IPS-15b (cell line): ENCODE measurements at regions not wholly inside any gene's neighbourhood (a gene's known extent, or its start where the extent isn't known, plus 50 kb on each side); places are given as distances from the start of the nearest gene placed in this dataset.

ENCODE experiments used
- H3K27me3 ChIP-seq: one replicate; pipeline ENCODE4 v1.6.1; 2013; ENCODE audit warnings: low read length; ENCODE audit not compliant: control insufficient read depth, insufficient read depth
- H3K36me3 ChIP-seq: one replicate; pipeline ENCODE4 v1.6.1; 2013; ENCODE audit warnings: low read length; ENCODE audit not compliant: control insufficient read depth, insufficient read depth
- H3K4me1 ChIP-seq: one replicate; pipeline ENCODE4 v1.6.1; 2013; ENCODE audit warnings: mild to moderate bottlenecking, low read length; ENCODE audit not compliant: control insufficient read depth, insufficient read depth
- H3K4me3 ChIP-seq: one replicate; pipeline ENCODE4 v1.5.1; 2013; ENCODE audit warnings: low read depth, low read length
- H3K9ac ChIP-seq: one replicate; pipeline ENCODE4 v1.6.1; 2013; ENCODE audit warnings: low read depth, mild to moderate bottlenecking, low read length
- H3K9me3 ChIP-seq: one replicate; pipeline ENCODE4 v1.6.1; 2013; ENCODE audit warnings: mild to moderate bottlenecking, low read length; ENCODE audit not compliant: control insufficient read depth, insufficient read depth

- Histone ChIP-seq H3K36me3 (no peaks in the 10 kb centered on the region), H3K4me3 (no peak overlapping the region), H3K27me3 (no peaks in the 10 kb centered on the region), H3K4me1 (no peaks in the 10 kb centered on the region), H3K9ac (no peak overlapping the region), H3K9me3 (no peaks in the 10 kb centered on the region)
These were observed 534.5 kb downstream of the KCTD12 start for GRCh38 chr13:76351541-76352229.

GRCh38 chr13:76350399-76350798, 535.8 kb downstream of the KCTD12 start:
- no peak overlapping the region for H3K4me3 ChIP-seq
- H3K9ac ChIP-seq = no peak overlapping the region
- no peaks in the 10 kb centered on the region for H3K4me1 ChIP-seq
- no peaks in the 10 kb centered on the region for H3K9me3 ChIP-seq
- no peaks in the 10 kb centered on the region for H3K27me3 ChIP-seq
- H3K36me3 ChIP-seq = no peaks in the 10 kb centered on the region

DNA sequence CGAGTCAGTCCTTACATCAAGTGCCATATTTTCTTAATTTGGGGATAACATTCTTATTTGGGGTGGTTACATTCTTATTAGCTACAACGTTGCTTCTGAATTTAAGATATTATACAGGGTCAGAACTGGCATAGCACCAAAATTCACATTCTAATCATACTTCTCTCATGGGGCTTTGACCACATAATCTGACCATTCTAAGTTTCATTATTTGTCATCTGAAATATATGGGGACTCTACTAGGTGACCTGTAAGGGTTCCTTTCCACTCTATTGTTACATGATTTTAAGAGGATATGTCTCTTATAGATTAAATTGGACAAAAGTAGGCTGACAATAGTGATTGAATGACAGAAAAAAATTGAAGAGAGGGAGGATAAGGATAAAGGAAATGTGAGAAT, 536.5 kb downstream of the KCTD12 start:
- Histone ChIP-seq H3K36me3 (no peaks in the 10 kb centered on the region), H3K9me3 (no peaks in the 10 kb centered on the region), H3K4me1 (no peaks in the 10 kb centered on the region), H3K9ac (no peak overlapping the region), H3K27me3 (no peaks in the 10 kb centered on the region), H3K4me3 (no peak overlapping the region)

DNA sequence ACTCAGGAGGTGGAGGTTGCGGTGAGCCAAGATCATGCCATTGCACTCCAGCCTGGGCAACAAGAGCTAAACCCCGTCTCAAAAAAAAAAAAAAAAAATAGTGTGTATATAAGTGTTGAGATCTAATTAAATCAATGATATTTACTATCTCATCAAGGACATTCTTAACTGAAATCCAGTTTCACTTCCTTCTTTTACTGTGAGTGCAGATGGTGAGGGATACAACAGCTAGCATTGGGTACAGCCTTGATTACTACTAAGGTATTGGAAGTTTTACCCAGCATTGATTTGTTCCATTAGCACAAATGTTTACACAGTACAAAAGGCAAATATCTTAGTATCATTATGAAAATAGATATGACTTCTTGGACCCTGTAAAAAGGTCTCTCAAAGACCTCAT, 546.6 kb downstream of the KCTD12 start:
- Histone ChIP-seq H3K27me3 (peaks cover 57% of the 10 kb centered on the region), H3K9me3 (no peaks in the 10 kb centered on the region), H3K36me3 (no peaks in the 10 kb centered on the region), H3K9ac (no peak overlapping the region), H3K4me3 (no peak overlapping the region), H3K4me1 (peaks cover 3% of the 10 kb centered on the region)

- Histone ChIP-seq H3K27me3 (peaks cover 72% of the 10 kb centered on the region), H3K9me3 (no peaks in the 10 kb centered on the region), H3K4me3 (no peak overlapping the region), H3K4me1 (peaks cover 3% of the 10 kb centered on the region), H3K36me3 (no peaks in the 10 kb centered on the region), H3K9ac (no peak overlapping the region)
These were observed 548.2 kb downstream of the KCTD12 start for GRCh38 chr13:76338003-76338402.

GRCh38 chr13:76336889-76337844, 549.0 kb downstream of the KCTD12 start:
- no peak overlapping the region for H3K9ac ChIP-seq
- no peaks in the 10 kb centered on the region for H3K36me3 ChIP-seq
- peaks cover 80% of the 10 kb centered on the region for H3K27me3 ChIP-seq

GRCh38 chr13:76335463-76335862, 550.7 kb downstream of the KCTD12 start:
- H3K4me3 ChIP-seq = no peak overlapping the region
- H3K4me1 ChIP-seq = peaks cover 3% of the 10 kb centered on the region
- H3K9me3 ChIP-seq = no peaks in the 10 kb centered on the region
- H3K27me3 ChIP-seq = peaks cover 75% of the 10 kb centered on the region
- H3K36me3 ChIP-seq = no peaks in the 10 kb centered on the region
- no peak overlapping the region for H3K9ac ChIP-seq

More at GRCh38 chr13:76336889-76337844, 549.0 kb downstream of the KCTD12 start:
- peaks cover 3% of the 10 kb centered on the region for H3K4me1 ChIP-seq
- H3K4me3 ChIP-seq = no peak overlapping the region
- H3K9me3 ChIP-seq = no peaks in the 10 kb centered on the region

- no peaks in the 10 kb centered on the region for H3K9me3 ChIP-seq
- no peaks in the 10 kb centered on the region for H3K36me3 ChIP-seq
- peaks cover 46% of the 10 kb centered on the region for H3K27me3 ChIP-seq
- no peak overlapping the region for H3K4me3 ChIP-seq
- no peaks in the 10 kb centered on the region for H3K4me1 ChIP-seq
- H3K9ac ChIP-seq = no peak overlapping the region
These were observed 554.1 kb downstream of the KCTD12 start for GRCh38 chr13:76331943-76332712.

GRCh38 chr13:76330761-76331160, 555.4 kb downstream of the KCTD12 start:
- Histone ChIP-seq H3K4me3 (no peak overlapping the region), H3K9ac (no peak overlapping the region), H3K9me3 (no peaks in the 10 kb centered on the region), H3K36me3 (no peaks in the 10 kb centered on the region), H3K4me1 (no peaks in the 10 kb centered on the region), H3K27me3 (peaks cover 34% of the 10 kb centered on the region)

- H3K4me3 ChIP-seq = no peak overlapping the region
- peaks cover 26% of the 10 kb centered on the region for H3K27me3 ChIP-seq
These were observed 556.2 kb downstream of the KCTD12 start for GRCh38 chr13:76329866-76330580.

GRCh38 chr13:76329004-76329403, 557.2 kb downstream of the KCTD12 start:
- Histone ChIP-seq H3K36me3 (no peaks in the 10 kb centered on the region), H3K4me3 (no peak overlapping the region), H3K27me3 (peaks cover 16% of the 10 kb centered on the region), H3K4me1 (no peaks in the 10 kb centered on the region), H3K9ac (no peak overlapping the region), H3K9me3 (no peaks in the 10 kb centered on the region)

More at GRCh38 chr13:76329866-76330580, 556.2 kb downstream of the KCTD12 start:
- Histone ChIP-seq H3K9ac (no peak overlapping the region), H3K9me3 (no peaks in the 10 kb centered on the region), H3K36me3 (no peaks in the 10 kb centered on the region), H3K4me1 (no peaks in the 10 kb centered on the region)
